SU-DHL-6 (cell line): ENCODE measurements at regions not wholly inside any gene's neighbourhood (a gene's known extent, or its start where the extent isn't known, plus 50 kb on each side); places are given as distances from the start of the nearest gene placed in this dataset.

Experiments used
- H2AFZ ChIP-seq: fragments of 200-600 bp; sonication (generic); 2 replicates; pipeline ENCODE4 v1.6.1; 2014; ENCODE audit warnings: low read depth, mild to moderate bottlenecking, moderate library complexity, mixed read lengths, antibody characterized with exemption, low read length; ENCODE audit not compliant: severe bottlenecking
- H3F3A ChIP-seq: fragments of 200-600 bp; shearing (Covaris generic); 2 replicates; pipeline ENCODE4 v1.6.0; 2016; ENCODE audit warnings: antibody characterized with exemption, mild to moderate bottlenecking; ENCODE audit not compliant: insufficient read depth
- H3K27ac ChIP-seq: fragments of 200-600 bp; sonication (generic); 2 replicates; pipeline ENCODE4 v1.5.1; 2016; ENCODE audit warnings: low read depth, mild to moderate bottlenecking, low read length, moderate library complexity, mixed read lengths
- H3K27me3 ChIP-seq: fragments of 200-600 bp; sonication (generic), shearing (Covaris generic); 2 replicates; pipeline ENCODE4 v1.6.0; 2014; ENCODE audit warnings: mild to moderate bottlenecking, low read length
- H3K36me3 ChIP-seq: fragments of 200-600 bp; sonication (generic); 2 replicates; pipeline ENCODE4 v1.6.1; 2014; ENCODE audit warnings: mild to moderate bottlenecking, low read length, mixed read lengths
- H3K4me2 ChIP-seq: fragments of 300-600, 200-600 bp; shearing (Covaris generic), sonication (generic); 2 replicates; pipeline ENCODE4 v1.6.0; 2014; ENCODE audit warnings: low read length, low read depth, mild to moderate bottlenecking; ENCODE audit not compliant: poor library complexity, severe bottlenecking
- H3K4me3 ChIP-seq: fragments of 200-600 bp; sonication (generic); 2 replicates; pipeline ENCODE4 v1.5.1; 2014; ENCODE audit warnings: antibody characterized with exemption, low read length, mild to moderate bottlenecking, mixed read lengths; ENCODE audit not compliant: insufficient read depth, poor library complexity, severe bottlenecking
- H3K79me2 ChIP-seq: fragments of 200-600 bp; sonication (generic); 2 replicates; pipeline ENCODE4 v1.6.1; 2014; ENCODE audit warnings: mild to moderate bottlenecking, low read length, moderate library complexity; ENCODE audit not compliant: insufficient read depth
- H3K9ac ChIP-seq: fragments of 200-600 bp; sonication (generic); 2 replicates; pipeline ENCODE4 v1.7.0; 2014; ENCODE audit warnings: mild to moderate bottlenecking, low read length
- H3K9me2 ChIP-seq: fragments of 200-600 bp; sonication (generic); replicated peaks from 2 replicates; pipeline ENCODE4 v1.6.1; 2014; ENCODE audit warnings: low read length; ENCODE audit not compliant: insufficient read depth
- H3K9me3 ChIP-seq: fragments of 200-600 bp; sonication (generic); 2 replicates; pipeline ENCODE4 v1.6.1; 2014; ENCODE audit warnings: low read length, mixed read lengths; ENCODE audit not compliant: insufficient read depth
- H4K20me1 ChIP-seq: fragments of 200-600 bp; sonication (generic); 2 replicates; pipeline ENCODE4 v1.6.1; 2014; ENCODE audit warnings: low read depth, mild to moderate bottlenecking, antibody characterized with exemption, low read length, moderate library complexity, mixed read lengths
- EZH2phosphoT487 ChIP-seq: fragments of 200-600 bp; sonication (generic), shearing (Covaris generic); conservative IDR thresholded peaks from 2 replicates; pipeline ENCODE4 v1.6.1; 2018; ENCODE audit warnings: mild to moderate bottlenecking, antibody characterized with exemption, low read length, moderate library complexity, mixed read lengths
- TF ChIP-seq, protein P1 (sequence below): fragments of 200-600 bp; sonication (generic); IDR thresholded peaks from one replicate; pipeline ENCODE4 v1.5.1; 2017; ENCODE audit warnings: antibody characterized with exemption, mild to moderate bottlenecking, low read length, moderate library complexity; ENCODE audit not compliant: insufficient read depth, poor library complexity, severe bottlenecking

- TF ChIP-seq, protein P1, sequence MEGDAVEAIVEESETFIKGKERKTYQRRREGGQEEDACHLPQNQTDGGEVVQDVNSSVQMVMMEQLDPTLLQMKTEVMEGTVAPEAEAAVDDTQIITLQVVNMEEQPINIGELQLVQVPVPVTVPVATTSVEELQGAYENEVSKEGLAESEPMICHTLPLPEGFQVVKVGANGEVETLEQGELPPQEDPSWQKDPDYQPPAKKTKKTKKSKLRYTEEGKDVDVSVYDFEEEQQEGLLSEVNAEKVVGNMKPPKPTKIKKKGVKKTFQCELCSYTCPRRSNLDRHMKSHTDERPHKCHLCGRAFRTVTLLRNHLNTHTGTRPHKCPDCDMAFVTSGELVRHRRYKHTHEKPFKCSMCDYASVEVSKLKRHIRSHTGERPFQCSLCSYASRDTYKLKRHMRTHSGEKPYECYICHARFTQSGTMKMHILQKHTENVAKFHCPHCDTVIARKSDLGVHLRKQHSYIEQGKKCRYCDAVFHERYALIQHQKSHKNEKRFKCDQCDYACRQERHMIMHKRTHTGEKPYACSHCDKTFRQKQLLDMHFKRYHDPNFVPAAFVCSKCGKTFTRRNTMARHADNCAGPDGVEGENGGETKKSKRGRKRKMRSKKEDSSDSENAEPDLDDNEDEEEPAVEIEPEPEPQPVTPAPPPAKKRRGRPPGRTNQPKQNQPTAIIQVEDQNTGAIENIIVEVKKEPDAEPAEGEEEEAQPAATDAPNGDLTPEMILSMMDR: no peak
- no peak for TF ChIP-seq EZH2phosphoT487
- Histone ChIP-seq H3K9ac (no peak overlapping the region), H4K20me1 (no peaks in the 10 kb centered on the region), H3K9me2 (no peaks in the 10 kb centered on the region), H3K27me3 (no peaks in the 10 kb centered on the region), H3K4me3 (no peak overlapping the region), H3K27ac (no peak overlapping the region), H3K9me3 (no peaks in the 10 kb centered on the region), H3F3A (peaks cover 8% of the 10 kb centered on the region; the same call in 1 of the 2 replicates), H2AFZ (no peak overlapping the region), H3K36me3 (no peaks in the 10 kb centered on the region), H3K4me2 (no peak overlapping the region), H3K79me2 (no peaks in the 10 kb centered on the region)
These were observed 116.7 kb upstream of the MYL2 start for GRCh38 chr12:111037047-111037446.

DNA sequence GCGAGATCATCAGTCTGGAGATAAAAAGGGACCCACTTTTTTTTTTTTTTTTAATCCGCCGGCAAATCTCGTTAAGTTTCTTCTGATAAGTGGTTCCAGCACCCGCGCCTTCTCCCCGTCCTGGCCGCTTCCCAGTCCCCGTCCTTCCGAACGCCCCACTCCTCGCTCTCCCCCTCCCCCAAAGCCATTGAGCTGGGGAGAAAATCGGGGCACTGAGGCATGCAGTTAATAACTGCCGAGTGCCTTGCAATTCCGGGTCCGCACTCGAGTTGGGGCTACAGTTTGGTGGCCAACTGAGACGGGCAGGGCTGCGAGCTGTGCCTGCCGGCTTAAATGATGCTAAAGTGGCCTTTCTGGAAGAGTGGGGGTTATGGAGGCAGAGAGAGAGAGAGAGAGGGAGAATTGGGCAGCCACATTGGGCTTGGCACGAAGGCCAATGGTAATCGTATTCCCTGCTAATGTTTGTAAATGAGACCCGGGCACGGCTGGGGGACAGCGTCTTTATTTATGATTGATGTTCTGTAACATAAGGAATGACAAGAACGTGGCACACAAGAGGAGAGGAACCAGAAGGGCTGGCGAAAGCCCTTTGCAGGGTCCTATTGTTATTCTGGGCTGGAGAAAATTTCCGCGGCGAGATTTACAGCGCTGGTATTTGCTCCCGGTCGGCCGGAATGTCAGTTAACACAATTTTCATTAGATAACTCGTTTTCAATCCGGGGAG is 115.4 kb upstream of the MYL2 start:
- Histone ChIP-seq H3K9me2 (no peaks in the 10 kb centered on the region), H3F3A (peaks cover 14% of the 10 kb centered on the region; the same call in 1 of the 2 replicates), H3K79me2 (no peaks in the 10 kb centered on the region), H3K4me2 (no peak overlapping the region), H3K27ac (no peak overlapping the region), H4K20me1 (no peaks in the 10 kb centered on the region), H2AFZ (no peak overlapping the region), H3K9ac (no peak overlapping the region), H3K4me3 (no peak overlapping the region), H3K9me3 (no peaks in the 10 kb centered on the region), H3K27me3 (no peaks in the 10 kb centered on the region), H3K36me3 (no peaks in the 10 kb centered on the region)
- TF ChIP-seq EZH2phosphoT487: no peak
- TF ChIP-seq, protein P1: no peak

DNA sequence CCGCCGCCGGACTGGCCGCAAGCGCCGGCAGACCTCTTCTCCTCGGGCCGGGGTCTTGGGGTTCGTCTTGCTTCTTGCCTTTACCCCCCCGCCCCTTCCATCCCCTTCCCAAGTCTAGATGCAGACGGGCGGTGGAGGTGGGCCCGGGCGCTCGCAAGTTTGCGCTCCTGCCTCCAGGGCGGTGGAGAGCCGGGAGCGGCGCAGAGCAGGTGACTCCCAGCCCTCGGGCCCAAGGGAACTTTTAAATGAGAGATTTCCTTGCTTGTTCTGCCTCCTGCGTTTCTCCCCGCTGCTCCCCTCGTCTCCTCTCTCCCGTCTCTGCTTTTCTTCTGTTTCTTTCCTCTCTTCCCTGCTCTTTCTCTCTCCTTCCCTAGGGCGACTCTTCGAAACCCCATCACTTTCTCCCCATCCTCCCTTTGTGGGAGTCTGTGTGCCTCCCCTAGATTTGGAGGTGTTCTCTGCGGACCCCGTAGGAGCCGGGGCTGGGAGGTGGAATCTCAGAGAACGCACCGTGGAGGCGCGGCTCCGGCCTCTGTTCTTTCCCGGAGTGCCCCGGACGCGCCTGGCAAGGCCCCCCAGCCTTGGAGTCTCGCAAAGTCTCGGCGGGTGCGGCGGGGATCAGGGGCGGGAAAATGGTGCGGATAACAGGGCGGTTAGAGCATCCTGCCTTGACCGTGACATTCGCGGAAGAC is 114.7 kb upstream of the MYL2 start:
- no peaks in the 10 kb centered on the region for H3K9me3 ChIP-seq
- H3K27ac ChIP-seq: no peak overlapping the region
- no peak overlapping the region for H2AFZ ChIP-seq
- H3K4me3 ChIP-seq: no peak overlapping the region
- no peak overlapping the region for H3K4me2 ChIP-seq
- no peaks in the 10 kb centered on the region for H3K79me2 ChIP-seq
- no peaks in the 10 kb centered on the region for H3K36me3 ChIP-seq
- H3K9me2 ChIP-seq: no peaks in the 10 kb centered on the region
- no peak overlapping the region for H3K9ac ChIP-seq
- no peaks in the 10 kb centered on the region for H3K27me3 ChIP-seq
- peaks cover 14% of the 10 kb centered on the region; the same call in 1 of the 2 replicates for H3F3A ChIP-seq
- no peaks in the 10 kb centered on the region for H4K20me1 ChIP-seq
- TF ChIP-seq, protein P1: no peak
- no peak for TF ChIP-seq EZH2phosphoT487
